ENCODE measurements at regions not wholly inside any gene's neighbourhood (a gene's known extent, or its start where the extent isn't known, plus 50 kb on each side); places are given as distances from the start of the nearest gene placed in this dataset.

- TF ChIP-seq POLR2A (IDR thresholded peaks at IDR 0.05) (no peak), EP300 (IDR thresholded peaks at IDR 0.05) (no peak)
Observed at GRCh38 chr18:10120622-10121021, 206.8 kb downstream of the VAPA start.
